Upper lobe of left lung (tissue), 4 donors: ENCODE measurements at regions not wholly inside any gene's neighbourhood (a gene's known extent, or its start where the extent isn't known, plus 50 kb on each side); places are given as distances from the start of the nearest gene placed in this dataset.

Experiments
- EP300 ChIP-seq, 4 donors: sonication (generic); formaldehyde crosslinking; IDR thresholded peaks; one replicate each; pipeline ENCODE4 v1.5.1; 2017; ENCODE audit warnings: antibody characterized with exemption in 4 of 4, control low read depth in 2 of 4
- POLR2A ChIP-seq, 4 donors: fragments of 450-650 bp; IDR thresholded peaks; one replicate each; pipeline ENCODE4 v1.5.1; 2016 to 2017; ENCODE audit warnings: antibody characterized with exemption in 4 of 4, mild to moderate bottlenecking in 2 of 4
- TF ChIP-seq, protein P1 (sequence below), 6 experiments: fragments of 450-650 bp in 4 of 6; fragments of 200-600 bp in 2 of 6; sonication (generic) in 2 of 6; IDR thresholded peaks; one replicate each; pipeline ENCODE4 v1.5.1; 2016 to 2019; ENCODE audit warnings: antibody characterized with exemption in 6 of 6

DNA sequence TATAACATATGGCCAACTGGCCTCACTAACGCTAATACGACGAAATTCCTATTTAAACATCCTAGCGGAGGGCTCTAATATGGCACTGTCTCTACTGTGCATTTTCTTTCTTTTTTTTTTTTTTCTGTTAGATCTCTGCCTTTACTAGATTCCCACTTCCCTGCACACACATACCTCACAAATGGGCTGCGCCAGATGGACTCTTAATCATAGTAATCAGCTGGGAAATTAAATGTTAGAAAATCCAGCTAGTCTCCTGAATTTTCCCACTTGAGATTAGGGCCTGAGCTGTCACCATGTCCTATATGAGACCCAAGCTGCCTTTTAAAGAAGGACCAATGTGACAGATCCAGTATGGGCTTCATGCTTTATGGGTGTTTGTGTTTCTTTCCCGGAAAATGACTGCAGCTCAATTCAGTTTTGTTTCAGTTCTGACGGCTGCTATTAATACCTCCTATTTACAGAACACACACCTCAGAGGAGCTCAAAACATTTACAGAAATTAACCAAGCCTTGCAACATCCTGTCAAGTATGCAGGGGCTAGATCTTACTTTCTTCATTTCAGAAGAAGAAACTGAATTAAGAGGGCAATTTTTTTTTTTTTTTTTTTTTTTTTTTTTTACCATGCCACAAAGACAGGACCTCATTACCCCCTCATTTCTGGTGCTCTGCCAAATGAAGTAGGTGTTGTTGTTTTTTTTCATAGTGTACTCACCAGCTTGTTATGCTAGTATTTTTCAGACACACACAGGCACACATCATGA lies 49.8 kb upstream of the BLID start:
- TF ChIP-seq, protein P1, sequence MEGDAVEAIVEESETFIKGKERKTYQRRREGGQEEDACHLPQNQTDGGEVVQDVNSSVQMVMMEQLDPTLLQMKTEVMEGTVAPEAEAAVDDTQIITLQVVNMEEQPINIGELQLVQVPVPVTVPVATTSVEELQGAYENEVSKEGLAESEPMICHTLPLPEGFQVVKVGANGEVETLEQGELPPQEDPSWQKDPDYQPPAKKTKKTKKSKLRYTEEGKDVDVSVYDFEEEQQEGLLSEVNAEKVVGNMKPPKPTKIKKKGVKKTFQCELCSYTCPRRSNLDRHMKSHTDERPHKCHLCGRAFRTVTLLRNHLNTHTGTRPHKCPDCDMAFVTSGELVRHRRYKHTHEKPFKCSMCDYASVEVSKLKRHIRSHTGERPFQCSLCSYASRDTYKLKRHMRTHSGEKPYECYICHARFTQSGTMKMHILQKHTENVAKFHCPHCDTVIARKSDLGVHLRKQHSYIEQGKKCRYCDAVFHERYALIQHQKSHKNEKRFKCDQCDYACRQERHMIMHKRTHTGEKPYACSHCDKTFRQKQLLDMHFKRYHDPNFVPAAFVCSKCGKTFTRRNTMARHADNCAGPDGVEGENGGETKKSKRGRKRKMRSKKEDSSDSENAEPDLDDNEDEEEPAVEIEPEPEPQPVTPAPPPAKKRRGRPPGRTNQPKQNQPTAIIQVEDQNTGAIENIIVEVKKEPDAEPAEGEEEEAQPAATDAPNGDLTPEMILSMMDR (IDR thresholded peaks at IDR 0.05), result no peak
- no peak for TF ChIP-seq EP300 (IDR thresholded peaks at IDR 0.05)
- no peak for TF ChIP-seq POLR2A (IDR thresholded peaks at IDR 0.05)
